Cardiac muscle cell (in vitro differentiated cells and primary cell): ENCODE measurements at regions not wholly inside any gene's neighbourhood (a gene's known extent, or its start where the extent isn't known, plus 50 kb on each side); places are given as distances from the start of the nearest gene placed in this dataset.
A peak's percentile ranks its signal among the peaks of the same experiment; 100 is the strongest.

Source experiments
- DNase-seq, 2 donors: peaks; one replicate each; pipeline versions ENCODE4 v3.0.0 to v3.0.0-alpha.2; 2010 to 2017; ENCODE audit warnings: low read depth in 1 of 2, low spot score in 1 of 2
- H3K27ac ChIP-seq: fragments of 200-600 bp; sonication (generic); 2 replicates; pipeline ENCODE4 v1.5.1; 2016
- H3K27me3 ChIP-seq: fragments of 200-600 bp; sonication (generic); 2 replicates; pipeline ENCODE4 v1.6.0; 2016; ENCODE audit warnings: control low read depth
- H3K36me3 ChIP-seq: fragments of 200-600 bp; sonication (generic); 2 replicates; pipeline ENCODE4 v1.5.1; 2016; ENCODE audit warnings: control low read depth
- H3K4me1 ChIP-seq: fragments of 200-600 bp; sonication (generic); 2 replicates; pipeline ENCODE4 v1.8.1; 2017; ENCODE audit warnings: low read depth, mild to moderate bottlenecking, mixed run types
- H3K4me3 ChIP-seq: fragments of 200-600 bp; sonication (generic); 2 replicates; pipeline ENCODE4 v1.5.1; 2016; ENCODE audit warnings: mild to moderate bottlenecking
- H3K9me3 ChIP-seq: fragments of 200-600 bp; sonication (generic); 2 replicates; pipeline ENCODE4 v1.5.1; 2017; ENCODE audit warnings: low read depth, mild to moderate bottlenecking, control low read depth
- CTCF ChIP-seq: IDR thresholded peaks from 2 replicates; pipeline ENCODE4 v1.5.1; 2012; ENCODE audit warnings: low read depth, mild to moderate bottlenecking, low read length

GRCh38 chr11:98036810-98037209, 983.9 kb upstream of the CNTN5 start:
- DNase-seq = peak in 1 of 2 donors; percentile 71
- H3K36me3 ChIP-seq = no peaks in the 10 kb centered on the region
- no peaks in the 10 kb centered on the region for H3K9me3 ChIP-seq
- no peak for TF ChIP-seq CTCF
- H3K4me3 ChIP-seq = no peak overlapping the region
- no peak overlapping the region for H3K27ac ChIP-seq
- H3K27me3 ChIP-seq = no peaks in the 10 kb centered on the region
- H3K4me1 ChIP-seq = no peaks in the 10 kb centered on the region

- DNase-seq = no peak
- no peaks in the 10 kb centered on the region for H3K36me3 ChIP-seq
- no peak overlapping the region for H3K4me3 ChIP-seq
- H3K27me3 ChIP-seq = no peaks in the 10 kb centered on the region
- H3K27ac ChIP-seq = no peak overlapping the region
- no peaks in the 10 kb centered on the region for H3K4me1 ChIP-seq
- H3K9me3 ChIP-seq = no peaks in the 10 kb centered on the region
- TF ChIP-seq CTCF = no peak
These were observed 980.5 kb upstream of the CNTN5 start for GRCh38 chr11:98040061-98040808.

- TF ChIP-seq CTCF = no peak
- H3K4me1 ChIP-seq = no peaks in the 10 kb centered on the region
- no peaks in the 10 kb centered on the region for H3K27me3 ChIP-seq
- no peak overlapping the region for H3K27ac ChIP-seq
- no peaks in the 10 kb centered on the region for H3K36me3 ChIP-seq
- no peaks in the 10 kb centered on the region for H3K9me3 ChIP-seq
- H3K4me3 ChIP-seq = no peak overlapping the region
- no peak for DNase-seq
These were observed 973.1 kb upstream of the CNTN5 start for GRCh38 chr11:98047647-98048046.

- no peak for TF ChIP-seq CTCF
These were observed 966.9 kb upstream of the CNTN5 start for GRCh38 chr11:98053851-98054250.

GRCh38 chr11:98056945-98057344, 963.8 kb upstream of the CNTN5 start:
- Histone ChIP-seq H3K27me3 (no peaks in the 10 kb centered on the region), H3K36me3 (no peaks in the 10 kb centered on the region), H3K4me1 (no peaks in the 10 kb centered on the region), H3K27ac (no peak overlapping the region), H3K9me3 (no peaks in the 10 kb centered on the region), H3K4me3 (no peak overlapping the region)
- TF ChIP-seq CTCF = no peak
- DNase-seq = no peak

More at GRCh38 chr11:98053851-98054250, 966.9 kb upstream of the CNTN5 start:
- Histone ChIP-seq H3K36me3 (no peaks in the 10 kb centered on the region), H3K27ac (no peak overlapping the region), H3K9me3 (no peaks in the 10 kb centered on the region), H3K4me1 (no peaks in the 10 kb centered on the region), H3K27me3 (no peaks in the 10 kb centered on the region), H3K4me3 (no peak overlapping the region)
- no peak for DNase-seq
